ENCODE measurements at regions not wholly inside any gene's neighbourhood (a gene's known extent, or its start where the extent isn't known, plus 50 kb on each side); places are given as distances from the start of the nearest gene placed in this dataset.
A peak's percentile ranks its signal among the peaks of the same experiment; 100 is the strongest.

- DNase-seq: no peak
Measured at GRCh38 chr1:80929868-80930508, 870.7 kb upstream of the ADGRL2 start.

- DNase-seq: no peak
Measured at GRCh38 chr1:80926531-80926930, 874.2 kb upstream of the ADGRL2 start.

GRCh38 chr1:80925130-80925805 lies 875.5 kb upstream of the ADGRL2 start:
- DNase-seq: no peak

- DNase-seq: no peak
Measured at GRCh38 chr1:80924290-80924689, 876.4 kb upstream of the ADGRL2 start.

GRCh38 chr1:80922906-80923305 lies 877.8 kb upstream of the ADGRL2 start:
- no peak for DNase-seq

GRCh38 chr1:80919426-80919825 lies 881.3 kb upstream of the ADGRL2 start:
- no peak for DNase-seq

- no peak for DNase-seq
Measured at GRCh38 chr1:80918380-80918779, 882.4 kb upstream of the ADGRL2 start.

- no peak for DNase-seq
Measured at GRCh38 chr1:80917826-80918225, 882.9 kb upstream of the ADGRL2 start.

GRCh38 chr1:80917225-80917624 lies 883.5 kb upstream of the ADGRL2 start:
- no peak for DNase-seq

GRCh38 chr1:80915491-80915890 lies 885.2 kb upstream of the ADGRL2 start:
- no peak for DNase-seq

- DNase-seq: no peak
Measured at GRCh38 chr1:80910426-80910825, 890.3 kb upstream of the ADGRL2 start.

- no peak for DNase-seq
Measured at GRCh38 chr1:80909172-80909784, 891.5 kb upstream of the ADGRL2 start.

GRCh38 chr1:80896781-80897356 lies 903.9 kb upstream of the ADGRL2 start:
- DNase-seq: no peak

- peak; percentile 11 for DNase-seq
Measured at GRCh38 chr1:80894921-80895320, 905.8 kb upstream of the ADGRL2 start.

GRCh38 chr1:80893115-80893514 lies 907.6 kb upstream of the ADGRL2 start:
- DNase-seq: peak; percentile 25

- DNase-seq: peak; percentile 36
Measured at GRCh38 chr1:80892539-80892938, 908.2 kb upstream of the ADGRL2 start.

- DNase-seq: no peak
Measured at GRCh38 chr1:80891871-80892270, 908.9 kb upstream of the ADGRL2 start.

GRCh38 chr1:80882553-80882952 lies 918.2 kb upstream of the ADGRL2 start:
- DNase-seq: no peak

GRCh38 chr1:80878343-80878742 lies 922.4 kb upstream of the ADGRL2 start:
- no peak for DNase-seq

GRCh38 chr1:80876035-80876434 lies 924.7 kb upstream of the ADGRL2 start:
- no peak for DNase-seq

- DNase-seq: no peak
Measured at GRCh38 chr1:80869299-80869698, 931.4 kb upstream of the ADGRL2 start.

- DNase-seq: no peak
Measured at GRCh38 chr1:80847904-80848303, 952.8 kb upstream of the ADGRL2 start.

GRCh38 chr1:80846966-80847365 lies 953.8 kb upstream of the ADGRL2 start:
- no peak for DNase-seq

- no peak for DNase-seq
Measured at GRCh38 chr1:80842796-80843195, 957.9 kb upstream of the ADGRL2 start.
